GM12875 (cell line): ENCODE measurements at regions not wholly inside any gene's neighbourhood (a gene's known extent, or its start where the extent isn't known, plus 50 kb on each side); places are given as distances from the start of the nearest gene placed in this dataset.
"Not testable (repeated sequence)": the region's sequence is repeated elsewhere in the genome, so short reads cannot be mapped to it uniquely, and the experiment has no call there.

ENCODE experiments used
- H3K4me3 ChIP-seq: one replicate; pipeline ENCODE4 v1.5.1; 2011; ENCODE audit warnings: low read depth, low read length, control low read depth
- CTCF ChIP-seq: IDR thresholded peaks from 2 replicates; pipeline ENCODE4 v1.5.1; 2011; ENCODE audit warnings: low read depth, mild to moderate bottlenecking, control low read depth, inconsistent platforms, low read length, moderate library complexity, borderline replicate concordance; ENCODE audit not compliant: insufficient read depth

GRCh38 chrX:115423086-115423485 lies 133.6 kb downstream of the LUZP4 start:
- no peak overlapping the region for H3K4me3 ChIP-seq
- no peak for TF ChIP-seq CTCF

DNA sequence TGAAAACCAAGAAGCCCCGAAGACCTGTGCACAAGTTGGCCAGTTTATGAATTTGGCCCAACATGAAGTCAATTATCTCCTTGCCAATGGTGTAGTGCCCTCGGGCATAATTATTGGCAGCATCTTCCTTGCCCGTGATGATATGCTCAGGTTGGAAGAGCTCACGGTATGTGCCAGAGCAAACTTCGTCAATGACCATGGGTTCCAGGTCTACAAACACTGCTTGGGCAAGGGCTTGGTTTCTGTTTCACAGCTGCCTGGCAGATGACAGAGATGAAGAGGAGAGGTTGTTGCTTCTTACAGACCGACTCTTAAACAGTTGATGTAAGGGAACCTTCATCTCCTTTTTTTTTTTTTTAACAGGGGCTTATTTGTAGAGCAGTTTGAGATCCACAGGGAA lies 135.6 kb upstream of the PLS3 start:
- no peak for TF ChIP-seq CTCF
- H3K4me3 ChIP-seq = no peak overlapping the region

- TF ChIP-seq CTCF = no peak
- H3K4me3 ChIP-seq = no peak overlapping the region
Observed at GRCh38 chrX:115427861-115428410, 133.0 kb upstream of the PLS3 start.

- H3K4me3 ChIP-seq = not testable (repeated sequence)
Observed at GRCh38 chrX:115434834-115435233, 126.1 kb upstream of the PLS3 start.

- TF ChIP-seq CTCF = no peak
- H3K4me3 ChIP-seq = no peak overlapping the region
Observed at GRCh38 chrX:115437841-115438595, 123.0 kb upstream of the PLS3 start.

GRCh38 chrX:115448146-115448545 lies 112.8 kb upstream of the PLS3 start:
- no peak overlapping the region for H3K4me3 ChIP-seq
- TF ChIP-seq CTCF = no peak

GRCh38 chrX:115449742-115450141 lies 111.2 kb upstream of the PLS3 start:
- H3K4me3 ChIP-seq = no peak overlapping the region
- TF ChIP-seq CTCF = no peak
